Uterus (tissue), 3 donors: ENCODE measurements at regions not wholly inside any gene's neighbourhood (a gene's known extent, or its start where the extent isn't known, plus 50 kb on each side); places are given as distances from the start of the nearest gene placed in this dataset.

Experiments
- DNase-seq, 2 donors: peaks; one replicate each; pipeline ENCODE4 v3.0.0-alpha.2; 2019 to 2020
- H3K27ac ChIP-seq, 2 donors: fragments of 200-600 bp; sonication (generic); 1 replicate in 1 of 2; 2 replicates in 1 of 2; pipeline ENCODE4 v1.5.1; 2016 to 2018
- H3K27me3 ChIP-seq, 2 donors: fragments of 200-600 bp; sonication (generic); one replicate each; pipeline ENCODE4 v1.5.1; 2018 to 2019; ENCODE audit warnings: control low read depth in 1 of 2
- H3K36me3 ChIP-seq, 2 donors: fragments of 200-600 bp; sonication (generic); one replicate each; pipeline ENCODE4 v1.5.1; 2019; ENCODE audit warnings: control low read depth in 1 of 2
- H3K4me1 ChIP-seq, 2 donors: fragments of 200-600 bp; sonication (generic); one replicate each; pipeline ENCODE4 v1.5.1; 2018 to 2019; ENCODE audit warnings: control low read depth in 1 of 2
- H3K4me3 ChIP-seq, 2 donors: fragments of 200-600 bp; sonication (generic); 1 replicate in 1 of 2; 2 replicates in 1 of 2; pipeline ENCODE4 v1.5.1; 2018 to 2019; ENCODE audit warnings: mild to moderate bottlenecking in 1 of 2
- H3K9me3 ChIP-seq, 2 donors: fragments of 200-600 bp; sonication (generic); one replicate each; pipeline ENCODE4 v1.5.1; 2019; ENCODE audit warnings: control low read depth in 1 of 2
- POLR2A ChIP-seq, 2 donors: fragments of 450-650 bp; IDR thresholded peaks; one replicate each; pipeline ENCODE4 v1.6.1; 2016; ENCODE audit warnings: antibody characterized with exemption in 2 of 2, mild to moderate bottlenecking in 1 of 2, moderate library complexity in 1 of 2
- intact Hi-C: fragments of 100-400 bp; cut with DNase I; formaldehyde crosslinking; loops from one replicate; pipeline ENCODE4 v1.15.1; 2023; ENCODE audit warnings: low total_unique reads
- TF ChIP-seq, protein P1 (sequence below), 4 experiments: fragments of 200-600 bp in 2 of 4; fragments of 450-650 bp in 2 of 4; sonication (generic) in 2 of 4; IDR thresholded peaks; one replicate each; pipeline ENCODE4 v1.5.1; 2016 to 2019; ENCODE audit warnings: antibody characterized with exemption in 4 of 4, mild to moderate bottlenecking in 2 of 4, moderate library complexity in 1 of 4
- donor health status: DM: yes; HTN: yes; CAD: no.

DNA sequence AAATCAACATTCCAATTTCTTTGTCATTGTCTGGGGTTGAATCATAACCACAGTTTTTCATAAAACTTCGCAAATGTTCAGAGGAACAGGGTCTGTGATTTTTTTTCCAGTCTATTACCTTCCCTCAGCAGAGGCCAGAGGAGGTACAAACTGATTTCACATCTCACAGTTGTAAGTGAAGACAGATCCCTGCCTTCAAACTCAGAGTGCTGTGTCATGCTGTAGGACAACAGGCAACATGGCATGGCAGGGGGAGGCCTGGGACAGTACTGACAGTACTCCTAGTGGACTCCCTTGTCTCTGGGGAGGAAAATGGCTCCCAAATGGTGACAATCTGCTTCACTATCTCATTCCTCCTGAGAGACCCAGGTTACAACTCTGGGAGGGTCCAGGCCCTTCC lies 308.6 kb downstream of the CDC5L start:
- intact Hi-C loops: no loop called here
- no peak for TF ChIP-seq POLR2A (IDR thresholded peaks at IDR 0.05)
- TF ChIP-seq, protein P1, sequence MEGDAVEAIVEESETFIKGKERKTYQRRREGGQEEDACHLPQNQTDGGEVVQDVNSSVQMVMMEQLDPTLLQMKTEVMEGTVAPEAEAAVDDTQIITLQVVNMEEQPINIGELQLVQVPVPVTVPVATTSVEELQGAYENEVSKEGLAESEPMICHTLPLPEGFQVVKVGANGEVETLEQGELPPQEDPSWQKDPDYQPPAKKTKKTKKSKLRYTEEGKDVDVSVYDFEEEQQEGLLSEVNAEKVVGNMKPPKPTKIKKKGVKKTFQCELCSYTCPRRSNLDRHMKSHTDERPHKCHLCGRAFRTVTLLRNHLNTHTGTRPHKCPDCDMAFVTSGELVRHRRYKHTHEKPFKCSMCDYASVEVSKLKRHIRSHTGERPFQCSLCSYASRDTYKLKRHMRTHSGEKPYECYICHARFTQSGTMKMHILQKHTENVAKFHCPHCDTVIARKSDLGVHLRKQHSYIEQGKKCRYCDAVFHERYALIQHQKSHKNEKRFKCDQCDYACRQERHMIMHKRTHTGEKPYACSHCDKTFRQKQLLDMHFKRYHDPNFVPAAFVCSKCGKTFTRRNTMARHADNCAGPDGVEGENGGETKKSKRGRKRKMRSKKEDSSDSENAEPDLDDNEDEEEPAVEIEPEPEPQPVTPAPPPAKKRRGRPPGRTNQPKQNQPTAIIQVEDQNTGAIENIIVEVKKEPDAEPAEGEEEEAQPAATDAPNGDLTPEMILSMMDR (IDR thresholded peaks at IDR 0.05): no peak
- no peak overlapping the region for H3K27ac ChIP-seq
- H3K4me1 ChIP-seq: no peaks in the 10 kb centered on the region
- H3K4me3 ChIP-seq: no peak overlapping the region
- DNase-seq: no peak
- no peaks in the 10 kb centered on the region for H3K27me3 ChIP-seq
- H3K36me3 ChIP-seq: no peaks in the 10 kb centered on the region
- no peaks in the 10 kb centered on the region for H3K9me3 ChIP-seq

DNA sequence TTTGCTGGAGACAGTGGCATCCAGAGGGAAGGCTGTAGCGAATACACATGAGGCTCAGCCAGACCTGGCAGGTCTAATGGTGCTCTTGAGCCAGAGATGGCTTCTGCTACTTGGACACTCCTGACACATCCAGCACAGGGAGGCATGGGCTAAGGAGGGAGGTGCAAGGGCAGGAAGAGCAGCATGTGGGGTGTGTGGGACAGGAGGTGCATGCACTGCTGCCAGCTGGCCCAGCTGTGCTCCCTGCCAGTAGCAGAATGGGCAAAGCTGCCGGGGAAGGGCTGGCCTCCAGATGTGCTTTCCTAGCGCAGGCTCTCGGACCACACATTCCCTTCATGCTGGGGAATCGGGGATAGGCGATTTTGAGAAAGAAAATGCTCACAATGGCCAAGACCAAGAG lies 309.2 kb downstream of the CDC5L start:
- no peak for TF ChIP-seq POLR2A (IDR thresholded peaks at IDR 0.05)
- TF ChIP-seq, protein P1 (IDR thresholded peaks at IDR 0.05): no peak

DNA sequence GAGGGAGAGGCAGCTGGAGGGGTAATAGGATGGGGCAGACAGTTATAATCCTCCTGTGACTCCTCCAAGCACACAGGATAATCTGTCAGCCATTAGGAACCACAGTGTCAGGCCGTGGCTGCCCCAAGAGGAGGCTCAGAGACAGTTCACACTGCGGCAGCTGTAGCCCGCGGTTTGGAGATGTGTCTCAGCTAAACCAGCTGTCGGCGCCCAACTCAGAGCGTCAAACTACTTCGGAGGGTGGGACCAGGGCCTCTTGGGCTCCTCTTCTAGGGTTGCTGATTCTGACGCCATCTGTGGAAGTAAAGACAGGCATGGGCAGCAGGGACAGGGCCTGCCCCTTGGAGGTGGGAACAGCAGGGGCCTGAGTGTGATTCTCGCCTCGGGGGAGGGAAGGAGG lies 309.8 kb downstream of the CDC5L start:
- no peaks in the 10 kb centered on the region for H3K9me3 ChIP-seq
- H3K4me3 ChIP-seq: no peak overlapping the region
- no peaks in the 10 kb centered on the region for H3K27me3 ChIP-seq
- no peaks in the 10 kb centered on the region for H3K36me3 ChIP-seq
- intact Hi-C loops: no loop called here
- no peak for TF ChIP-seq POLR2A (IDR thresholded peaks at IDR 0.05)
- TF ChIP-seq, protein P1 (IDR thresholded peaks at IDR 0.05): no peak
- H3K4me1 ChIP-seq: no peaks in the 10 kb centered on the region
- no peak for DNase-seq
- no peak overlapping the region for H3K27ac ChIP-seq

More for the DNA sequence above, 309.2 kb downstream of the CDC5L start:
- H3K36me3 ChIP-seq: no peaks in the 10 kb centered on the region
- no peak overlapping the region for H3K27ac ChIP-seq
- no peaks in the 10 kb centered on the region for H3K9me3 ChIP-seq
- no peaks in the 10 kb centered on the region for H3K4me1 ChIP-seq
- no peak overlapping the region for H3K4me3 ChIP-seq
- no peak for DNase-seq
- intact Hi-C loops: no loop called here
- no peaks in the 10 kb centered on the region for H3K27me3 ChIP-seq

DNA sequence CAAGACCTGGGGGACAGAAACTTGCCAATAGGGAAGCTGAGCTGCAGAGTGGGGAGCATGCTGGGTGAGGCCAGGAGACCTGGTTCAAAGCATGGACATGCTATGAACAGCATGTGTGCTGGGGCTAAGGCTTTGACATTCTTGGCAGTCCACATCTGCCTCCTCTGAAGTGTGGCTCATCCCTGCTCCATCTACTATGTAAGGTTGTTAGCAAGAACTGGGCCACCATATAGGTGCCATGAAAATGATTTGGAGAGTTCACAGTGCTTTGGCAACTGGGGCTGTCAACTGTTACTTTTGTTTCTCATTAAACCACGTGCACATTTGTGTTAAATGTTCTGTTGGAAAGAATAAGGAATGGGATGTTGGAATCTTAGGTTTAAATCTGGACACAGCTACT lies 311.1 kb downstream of the CDC5L start:
- Histone ChIP-seq H3K36me3 (no peaks in the 10 kb centered on the region), H3K4me1 (no peaks in the 10 kb centered on the region), H3K9me3 (no peaks in the 10 kb centered on the region), H3K27ac (no peak overlapping the region), H3K27me3 (no peaks in the 10 kb centered on the region), H3K4me3 (no peak overlapping the region)
- intact Hi-C loops: no loop called here
- no peak for DNase-seq
- no peak for TF ChIP-seq POLR2A (IDR thresholded peaks at IDR 0.05)
- TF ChIP-seq, protein P1 (IDR thresholded peaks at IDR 0.05): no peak

DNA sequence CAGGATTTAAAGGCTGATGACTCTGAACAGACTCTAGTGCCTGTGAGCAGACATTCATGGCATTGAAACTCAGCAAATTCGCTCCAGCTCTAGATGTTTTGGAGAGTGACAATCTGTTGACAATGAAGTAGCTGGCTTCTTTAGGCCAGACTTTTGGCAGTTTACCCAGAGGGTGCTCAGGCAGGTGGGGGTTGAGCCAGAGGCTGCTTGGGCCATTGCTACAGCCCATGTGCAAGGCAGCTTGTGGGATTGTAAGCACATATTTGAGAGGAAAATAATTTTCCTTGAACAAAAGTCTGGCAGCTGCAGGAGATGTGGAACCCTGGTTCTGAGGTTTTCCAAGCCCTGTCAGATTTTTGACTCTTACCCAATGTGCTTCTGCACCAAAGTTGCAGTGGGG lies 311.6 kb downstream of the CDC5L start:
- TF ChIP-seq, protein P1 (IDR thresholded peaks at IDR 0.05): no peak
- no peak for TF ChIP-seq POLR2A (IDR thresholded peaks at IDR 0.05)
- Histone ChIP-seq H3K9me3 (no peaks in the 10 kb centered on the region), H3K27me3 (no peaks in the 10 kb centered on the region), H3K4me3 (no peak overlapping the region), H3K27ac (no peak overlapping the region), H3K36me3 (no peaks in the 10 kb centered on the region), H3K4me1 (no peaks in the 10 kb centered on the region)
- intact Hi-C loops: no loop called here
- no peak for DNase-seq
